22Rv1 (cell line): ENCODE measurements at regions not wholly inside any gene's neighbourhood (a gene's known extent, or its start where the extent isn't known, plus 50 kb on each side); places are given as distances from the start of the nearest gene placed in this dataset.

Source experiments
- H3K27ac ChIP-seq: fragments of 450-650 bp; 2 replicates; pipeline ENCODE4 v1.5.1; 2017
- ZFX ChIP-seq: fragments of 450-650 bp; IDR thresholded peaks from 2 replicates; pipeline ENCODE4 v1.6.1; 2017; ENCODE audit warnings: antibody characterized with exemption, borderline replicate concordance
- TF ChIP-seq, protein P1 (sequence below): fragments of 450-650 bp; IDR thresholded peaks from 2 replicates; pipeline ENCODE4 v1.5.1; 2017; ENCODE audit warnings: mild to moderate bottlenecking

- TF ChIP-seq, protein P1, sequence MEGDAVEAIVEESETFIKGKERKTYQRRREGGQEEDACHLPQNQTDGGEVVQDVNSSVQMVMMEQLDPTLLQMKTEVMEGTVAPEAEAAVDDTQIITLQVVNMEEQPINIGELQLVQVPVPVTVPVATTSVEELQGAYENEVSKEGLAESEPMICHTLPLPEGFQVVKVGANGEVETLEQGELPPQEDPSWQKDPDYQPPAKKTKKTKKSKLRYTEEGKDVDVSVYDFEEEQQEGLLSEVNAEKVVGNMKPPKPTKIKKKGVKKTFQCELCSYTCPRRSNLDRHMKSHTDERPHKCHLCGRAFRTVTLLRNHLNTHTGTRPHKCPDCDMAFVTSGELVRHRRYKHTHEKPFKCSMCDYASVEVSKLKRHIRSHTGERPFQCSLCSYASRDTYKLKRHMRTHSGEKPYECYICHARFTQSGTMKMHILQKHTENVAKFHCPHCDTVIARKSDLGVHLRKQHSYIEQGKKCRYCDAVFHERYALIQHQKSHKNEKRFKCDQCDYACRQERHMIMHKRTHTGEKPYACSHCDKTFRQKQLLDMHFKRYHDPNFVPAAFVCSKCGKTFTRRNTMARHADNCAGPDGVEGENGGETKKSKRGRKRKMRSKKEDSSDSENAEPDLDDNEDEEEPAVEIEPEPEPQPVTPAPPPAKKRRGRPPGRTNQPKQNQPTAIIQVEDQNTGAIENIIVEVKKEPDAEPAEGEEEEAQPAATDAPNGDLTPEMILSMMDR, result no peak
- TF ChIP-seq ZFX, result no peak
- no peak overlapping the region for H3K27ac ChIP-seq
Observed at GRCh38 chr3:194964809-194965208, 279.1 kb downstream of the FAM43A start.

- TF ChIP-seq, protein P1, result no peak
- TF ChIP-seq ZFX, result no peak
- no peak overlapping the region for H3K27ac ChIP-seq
Observed at GRCh38 chr3:194967151-194968117, 281.8 kb downstream of the FAM43A start.

DNA sequence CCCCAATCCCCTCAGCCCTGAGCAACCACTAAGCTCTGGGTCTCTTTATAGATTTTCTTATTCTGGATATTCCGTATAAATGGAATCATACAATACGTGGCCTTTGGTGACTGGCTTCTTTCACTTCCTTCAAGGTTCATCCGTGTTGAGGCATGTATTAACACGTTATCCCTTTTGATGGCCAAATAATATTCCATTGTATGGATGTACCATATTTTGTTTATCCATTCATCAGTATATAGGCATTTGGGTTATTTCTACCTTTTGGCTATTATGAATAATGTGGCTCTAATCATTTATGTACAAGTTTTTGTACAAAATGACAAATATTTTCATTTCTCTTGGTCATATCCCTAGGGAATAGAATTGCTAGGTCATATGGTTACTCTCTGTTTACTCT, 284.4 kb downstream of the FAM43A start:
- TF ChIP-seq, protein P1, result no peak
- no peak for TF ChIP-seq ZFX
- H3K27ac ChIP-seq, result no peak overlapping the region

DNA sequence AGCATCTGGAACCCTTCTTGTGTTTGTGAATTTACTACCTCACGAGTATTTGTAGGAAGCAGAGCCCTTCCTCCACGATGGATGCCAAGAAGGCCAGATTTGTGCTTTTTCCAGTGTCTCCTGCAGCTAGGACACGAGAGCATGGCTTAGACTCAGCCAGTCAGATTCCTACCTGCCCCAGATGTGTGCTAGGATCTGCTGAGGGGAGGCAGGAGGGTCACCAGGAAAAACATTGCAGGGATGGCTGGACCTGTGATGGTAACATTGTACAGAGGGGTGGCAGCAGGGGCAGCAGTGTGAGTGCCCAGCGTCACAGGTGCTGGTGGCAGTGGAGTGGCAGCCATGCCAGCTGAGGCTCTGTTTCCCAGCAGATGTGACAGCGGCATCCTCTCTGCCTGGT, 285.3 kb downstream of the FAM43A start:
- H3K27ac ChIP-seq, result no peak overlapping the region
- no peak for TF ChIP-seq ZFX
- TF ChIP-seq, protein P1, result no peak

DNA sequence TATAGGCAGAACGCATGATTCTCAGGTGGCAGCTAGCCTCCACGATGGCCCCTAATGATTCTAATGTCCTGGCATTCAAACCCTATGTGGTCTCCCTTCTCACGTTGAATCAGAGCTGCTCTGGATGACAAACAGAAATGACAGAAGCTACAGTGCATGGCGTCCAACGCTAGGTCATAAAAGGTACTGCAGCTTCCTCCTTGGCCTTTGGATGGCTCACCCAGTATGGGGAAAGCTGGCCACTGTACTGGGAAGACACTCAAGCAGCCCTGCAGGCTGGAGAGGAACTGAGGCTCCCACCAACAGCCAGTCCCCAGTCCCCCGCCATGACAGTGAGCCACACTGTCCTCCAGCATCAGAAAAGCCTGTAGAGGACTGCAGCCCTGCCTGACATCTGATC, 286.3 kb downstream of the FAM43A start:
- no peak for TF ChIP-seq ZFX
- TF ChIP-seq, protein P1, result no peak
- H3K27ac ChIP-seq, result no peak overlapping the region

DNA sequence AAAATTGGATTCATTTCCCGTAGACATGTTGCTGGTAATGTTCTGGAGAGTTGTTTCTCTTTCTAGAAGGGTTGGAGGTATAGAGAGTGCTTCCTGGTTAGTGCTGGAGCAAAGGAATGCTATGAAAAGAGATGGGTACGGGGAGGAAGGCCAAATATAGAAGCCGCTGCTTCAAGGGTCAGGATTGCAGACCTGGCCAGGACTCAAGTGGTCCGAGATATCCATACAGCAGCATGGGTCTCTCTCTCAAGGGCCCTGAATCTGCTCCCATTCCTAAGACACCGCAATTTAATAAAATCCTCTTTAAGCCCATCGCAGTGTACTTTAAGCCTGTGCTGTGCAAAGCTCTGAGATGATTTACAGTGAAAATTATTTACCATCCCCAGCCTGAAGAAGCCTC, 287.0 kb downstream of the FAM43A start:
- no peak overlapping the region for H3K27ac ChIP-seq
- TF ChIP-seq ZFX, result no peak
- TF ChIP-seq, protein P1, result no peak

DNA sequence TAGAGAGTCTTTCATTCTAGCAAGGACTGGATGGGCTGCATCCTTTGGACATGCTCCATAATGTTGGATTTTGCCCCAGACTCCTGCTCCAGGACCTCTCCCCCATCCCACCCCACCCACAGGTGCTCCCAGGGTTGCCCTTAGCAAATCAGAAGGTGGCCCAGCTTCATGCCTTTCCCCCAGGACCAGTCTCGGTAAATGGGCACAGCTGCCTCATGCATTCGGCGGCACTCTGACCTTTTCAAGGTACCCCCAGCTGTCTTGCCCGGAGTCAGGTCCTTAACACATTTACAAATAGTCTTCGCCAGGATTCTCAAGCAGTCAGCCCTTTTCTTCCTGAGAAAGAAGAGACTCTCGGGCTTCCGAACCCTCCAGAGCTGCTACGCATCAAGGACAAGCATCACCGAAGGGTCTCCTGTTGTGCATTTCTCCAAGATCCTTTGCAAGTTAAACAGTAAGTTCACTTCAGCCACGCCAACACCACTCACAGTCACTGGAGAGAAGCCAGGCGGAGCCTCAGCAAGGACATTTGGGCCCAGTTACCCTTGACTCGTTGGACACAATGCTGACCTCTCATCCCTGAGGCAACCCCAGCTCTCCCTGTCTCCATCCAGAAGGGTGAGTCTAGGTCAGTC, 287.8 kb downstream of the FAM43A start:
- no peak overlapping the region for H3K27ac ChIP-seq
- TF ChIP-seq, protein P1, result no peak
- no peak for TF ChIP-seq ZFX
